Heart left ventricle (tissue), 16 donors: ENCODE measurements at regions not wholly inside any gene's neighbourhood (a gene's known extent, or its start where the extent isn't known, plus 50 kb on each side); places are given as distances from the start of the nearest gene placed in this dataset.

Experiments
- ATAC-seq, 4 donors: fragments of 200-7000 bp; cut with Tn5 transposase; one replicate each; pipeline ENCODE4 v1.9.1; 2020 to 2022; ENCODE audit warnings: moderate library complexity in 4 of 4, mild to moderate bottlenecking in 3 of 4, moderate number of reproducible peaks in 1 of 4
- DNase-seq, 5 donors: peaks; one replicate each; pipeline ENCODE4 v3.0.0-alpha.2; 2020
- H3K27ac ChIP-seq, 12 donors: fragments of 200-600 bp; sonication (generic) in 4 of 12; one replicate each; pipeline versions ENCODE4 v1.5.0 to v1.8.0; 2016 to 2022; ENCODE audit warnings: mild to moderate bottlenecking in 2 of 12
- H3K27me3 ChIP-seq, 9 donors: fragments of 200-600 bp; sonication (generic) in 2 of 9; one replicate each; pipeline versions ENCODE4 v1.5.1 to v1.8.0; 2016 to 2022; ENCODE audit warnings: mild to moderate bottlenecking in 3 of 9
- H3K36me3 ChIP-seq, 9 donors: fragments of 200-600 bp; sonication (generic) in 2 of 9; one replicate each; pipeline versions ENCODE4 v1.5.0 to v1.8.0; 2018 to 2022; ENCODE audit warnings: mild to moderate bottlenecking in 2 of 9
- H3K4me1 ChIP-seq, 12 donors: fragments of 200-600 bp; sonication (generic) in 4 of 12; one replicate each; pipeline versions ENCODE4 v1.5.0 to v1.8.0; 2016 to 2022; ENCODE audit warnings: mild to moderate bottlenecking in 3 of 12
- H3K4me3 ChIP-seq, 12 donors: fragments of 200-600 bp; sonication (generic) in 4 of 12; one replicate each; pipeline versions ENCODE4 v1.5.0 to v1.8.0; 2017 to 2022; ENCODE audit warnings: mild to moderate bottlenecking in 9 of 12, moderate library complexity in 4 of 12
- H3K9me3 ChIP-seq, 12 donors: fragments of 200-600 bp; sonication (generic) in 4 of 12; one replicate each; pipeline versions ENCODE4 v1.5.0 to v1.8.0; 2016 to 2022; ENCODE audit warnings: mild to moderate bottlenecking in 1 of 12
- CTCF ChIP-seq, 12 donors: fragments of 200-600 bp; sonication (generic) in 4 of 12; IDR thresholded peaks; one replicate each; pipeline versions ENCODE4 v1.5.0 to v1.8.0; 2018 to 2022; ENCODE audit warnings: antibody characterized with exemption in 12 of 12, mild to moderate bottlenecking in 5 of 12
- POLR2A ChIP-seq, 2 donors: fragments of 450-650 bp; IDR thresholded peaks; one replicate each; pipeline ENCODE4 v1.6.1; 2017; ENCODE audit warnings: antibody characterized with exemption in 2 of 2, mild to moderate bottlenecking in 2 of 2, moderate library complexity in 2 of 2
- WGBS, 4 donors: extraction: QIAGEN DNeasy Blood & Tissue Kit in 2 of 4; methylation state at CpG; one replicate each; pipeline versions ENCODE4 v1.1.5 to v1.1.7; 2013 to 2018; 5-methylcytosine and 5-hydroxymethylcytosine counted together
- intact Hi-C, 10 donors: fragments of 100-400 bp; cut with DNase I; formaldehyde crosslinking; loops; one replicate each; pipeline versions ENCODE4 v1.11.1 to v1.14.2; 2022
- donor health status: ischemic (EF 13 %, LVEDD 7.1; RV severe dilation, severe dysfunction).
- donor health status: healthy with polysubstance abuse.
- donor health status: DM: no; HTN: yes; CAD: no.
- donor health status: DM: no; HTN: no; CAD: no.
- donor health status: ischemic (EF 25% LVEDD 6.9; RV normal size, moderate dysfunction).
- donor health status: ischemic (EF 25% LVEDD 5.7; RV mildly dilated, moderate dysfunction).
- donor health status: healthy.
- donor health status: DM: yes; HTN: yes; CAD: no.
- donor health status: ischemic (EF 35%, LVEDD 5.7; RV mildly dilated, moderate dysfunction).
- donor health status: nonischemic (EF 11% LVEDD 7.7; RV severe dilation, severe dysfunction).
- donor health status: DM: yes; HTN: yes; CAD: no.
- donor health status: PGD.
- donor health status: ischemic (EF 29% LVEDD 5.4; RV normal size, mild dysfunction).
- donor health status: nonischemic (EF 23%, LVEDD 6.1; RV moderate dilation, normal function).

GRCh38 chr11:107177106-107177477 lies 158.8 kb upstream of the GUCY1A2 start:
- Histone ChIP-seq H3K27me3 (no peaks in the 10 kb centered on the region), H3K36me3 (no peaks in the 10 kb centered on the region), H3K27ac (no peak overlapping the region), H3K9me3 (no peaks in the 10 kb centered on the region), H3K4me3 (no peak overlapping the region), H3K4me1 (no peaks in the 10 kb centered on the region)
- no peak for ATAC-seq
- no peak for DNase-seq
- intact Hi-C loops: no loop called here
- no peak for TF ChIP-seq CTCF (IDR thresholded peaks at IDR 0.05)
- TF ChIP-seq POLR2A (IDR thresholded peaks at IDR 0.05): no peak
- WGBS, 4 donors: 85 to 91% (median 86%) methylated on average over 15 of the region's 15 CpGs

- ATAC-seq (no peak), DNase-seq (peak in 1 of 5 donors; percentile 48)
- intact Hi-C loops: no loop called here
- H3K27ac ChIP-seq: no peak overlapping the region
- H3K36me3 ChIP-seq: no peaks in the 10 kb centered on the region
- no peak overlapping the region for H3K4me3 ChIP-seq
- no peak for TF ChIP-seq POLR2A (IDR thresholded peaks at IDR 0.05)
- H3K27me3 ChIP-seq: no peaks in the 10 kb centered on the region
- H3K4me1 ChIP-seq: no peaks in the 10 kb centered on the region
- no peaks in the 10 kb centered on the region for H3K9me3 ChIP-seq
- WGBS, 4 donors: 89 to 93% (median 92%) methylated on average over 26 to 37 of the region's 37 CpGs
These were observed 158.2 kb upstream of the GUCY1A2 start for GRCh38 chr11:107176148-107177105.

DNA sequence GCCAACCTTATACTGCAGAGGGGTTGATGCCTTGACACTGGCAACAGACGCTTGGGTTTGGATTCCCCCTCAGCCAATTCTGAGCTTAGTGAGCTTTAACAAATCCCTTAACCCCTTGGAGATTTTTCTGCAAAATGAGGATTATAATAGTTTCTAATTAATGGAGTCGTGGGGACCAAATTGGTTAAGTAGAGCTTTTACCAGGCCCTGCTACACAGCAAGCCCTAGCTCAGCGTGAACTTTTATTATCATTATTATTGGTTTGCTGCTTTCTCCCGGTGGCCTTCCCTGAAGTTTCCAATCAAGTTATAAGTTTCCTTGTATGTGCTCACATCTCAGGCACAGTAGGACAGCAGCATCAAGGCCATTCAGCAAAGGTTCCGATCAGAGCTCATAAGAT lies 156.6 kb upstream of the GUCY1A2 start:
- H3K4me3 ChIP-seq: no peak overlapping the region
- no peak overlapping the region for H3K27ac ChIP-seq
- H3K36me3 ChIP-seq: no peaks in the 10 kb centered on the region
- no peaks in the 10 kb centered on the region for H3K4me1 ChIP-seq
- TF ChIP-seq CTCF (IDR thresholded peaks at IDR 0.05) (no peak), POLR2A (IDR thresholded peaks at IDR 0.05) (no peak)
- H3K9me3 ChIP-seq: peaks cover 0 to 11% (median 0%) of the 10 kb centered on the region in 12 donors
- no peak for ATAC-seq
- H3K27me3 ChIP-seq: no peaks in the 10 kb centered on the region
- intact Hi-C loops: no loop called here
- no peak for DNase-seq
- WGBS, 4 donors: 81 to 88% (median 82%) methylated on average over 5 of the region's 5 CpGs

DNA sequence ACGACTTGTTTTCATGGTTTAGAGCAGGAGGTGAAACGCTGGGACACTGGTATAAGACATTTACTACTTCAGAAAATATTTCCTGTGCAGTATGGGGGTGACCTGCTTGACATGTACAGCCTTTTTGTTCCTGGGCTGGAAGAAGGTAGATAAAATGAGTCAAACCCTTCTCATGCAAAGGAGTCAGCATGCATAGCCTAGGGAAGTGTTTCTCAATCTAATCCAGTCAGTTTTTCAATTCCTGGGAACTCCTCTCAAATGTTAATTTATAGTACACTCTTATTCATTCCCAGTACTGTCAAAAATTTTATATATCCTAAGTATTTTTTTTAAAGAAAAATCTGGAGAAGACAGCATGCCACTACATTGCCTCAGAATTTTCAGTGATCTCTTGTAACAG lies 154.7 kb upstream of the GUCY1A2 start:
- peaks cover 0 to 12% (median 0%) of the 10 kb centered on the region in 12 donors for H3K9me3 ChIP-seq
- intact Hi-C loops: no loop called here
- WGBS, 4 donors: 41 to 62% (median 52%) methylated on average over 2 of the region's 2 CpGs
- H3K4me3 ChIP-seq: no peak overlapping the region
- H3K36me3 ChIP-seq: no peaks in the 10 kb centered on the region
- DNase-seq: no peak
- no peaks in the 10 kb centered on the region for H3K27me3 ChIP-seq
- no peak overlapping the region for H3K27ac ChIP-seq
- no peaks in the 10 kb centered on the region for H3K4me1 ChIP-seq
- TF ChIP-seq POLR2A (IDR thresholded peaks at IDR 0.05) (no peak), CTCF (IDR thresholded peaks at IDR 0.05) (no peak)
- ATAC-seq: no peak
